ENCODE measurements at regions not wholly inside any gene's neighbourhood (a gene's known extent, or its start where the extent isn't known, plus 50 kb on each side); places are given as distances from the start of the nearest gene placed in this dataset.

DNA sequence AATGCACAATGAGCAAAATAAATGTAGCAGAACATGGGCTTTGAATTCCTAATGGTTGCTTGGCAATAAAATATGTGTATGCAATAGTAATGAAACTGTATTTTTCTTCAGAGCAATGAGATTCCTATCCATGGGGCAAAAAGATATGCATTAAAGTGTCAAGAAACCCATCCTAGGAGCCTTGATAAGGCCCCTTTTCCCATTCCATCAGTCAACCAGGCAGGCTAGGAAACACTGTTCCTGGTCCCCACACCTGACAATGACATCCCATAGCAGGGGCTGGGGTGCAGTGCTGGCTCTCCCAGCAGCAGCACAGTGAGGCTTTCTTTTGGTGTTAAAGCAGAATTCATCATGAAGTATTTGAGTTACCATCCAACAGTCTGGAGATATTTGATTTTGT is 113.3 kb upstream of the AGTR1 start:
- TF ChIP-seq, protein P1, sequence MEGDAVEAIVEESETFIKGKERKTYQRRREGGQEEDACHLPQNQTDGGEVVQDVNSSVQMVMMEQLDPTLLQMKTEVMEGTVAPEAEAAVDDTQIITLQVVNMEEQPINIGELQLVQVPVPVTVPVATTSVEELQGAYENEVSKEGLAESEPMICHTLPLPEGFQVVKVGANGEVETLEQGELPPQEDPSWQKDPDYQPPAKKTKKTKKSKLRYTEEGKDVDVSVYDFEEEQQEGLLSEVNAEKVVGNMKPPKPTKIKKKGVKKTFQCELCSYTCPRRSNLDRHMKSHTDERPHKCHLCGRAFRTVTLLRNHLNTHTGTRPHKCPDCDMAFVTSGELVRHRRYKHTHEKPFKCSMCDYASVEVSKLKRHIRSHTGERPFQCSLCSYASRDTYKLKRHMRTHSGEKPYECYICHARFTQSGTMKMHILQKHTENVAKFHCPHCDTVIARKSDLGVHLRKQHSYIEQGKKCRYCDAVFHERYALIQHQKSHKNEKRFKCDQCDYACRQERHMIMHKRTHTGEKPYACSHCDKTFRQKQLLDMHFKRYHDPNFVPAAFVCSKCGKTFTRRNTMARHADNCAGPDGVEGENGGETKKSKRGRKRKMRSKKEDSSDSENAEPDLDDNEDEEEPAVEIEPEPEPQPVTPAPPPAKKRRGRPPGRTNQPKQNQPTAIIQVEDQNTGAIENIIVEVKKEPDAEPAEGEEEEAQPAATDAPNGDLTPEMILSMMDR (IDR thresholded peaks at IDR 0.05): no peak
- TF ChIP-seq MYC (IDR thresholded peaks at IDR 0.05; ENCODE audit: borderline replicate concordance, low read length) (no peak), POLR2A (IDR thresholded peaks at IDR 0.05; ENCODE audit: low read length) (no peak), ZSCAN20 (CRISPR knock-in tag; IDR thresholded peaks at IDR 0.05) (no peak), HOXA7 (CRISPR knock-in tag; IDR thresholded peaks at IDR 0.05) (no peak), FOSL2 (IDR thresholded peaks at IDR 0.05) (no peak), FOSL2 (CRISPR knock-in tag; IDR thresholded peaks at IDR 0.05) (no peak), RNF2 (IDR thresholded peaks at IDR 0.05; ENCODE audit: borderline replicate concordance, low read depth) (no peak), SMC3 (IDR thresholded peaks at IDR 0.05) (no peak), ZC3H11A (IDR thresholded peaks at IDR 0.05) (no peak), CHD2 (IDR thresholded peaks at IDR 0.05; ENCODE audit: low read length, partially characterized antibody) (no peak)
- TF ChIP-seq, protein P2, sequence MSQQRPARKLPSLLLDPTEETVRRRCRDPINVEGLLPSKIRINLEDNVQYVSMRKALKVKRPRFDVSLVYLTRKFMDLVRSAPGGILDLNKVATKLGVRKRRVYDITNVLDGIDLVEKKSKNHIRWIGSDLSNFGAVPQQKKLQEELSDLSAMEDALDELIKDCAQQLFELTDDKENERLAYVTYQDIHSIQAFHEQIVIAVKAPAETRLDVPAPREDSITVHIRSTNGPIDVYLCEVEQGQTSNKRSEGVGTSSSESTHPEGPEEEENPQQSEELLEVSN (IDR thresholded peaks at IDR 0.05; ENCODE audit: borderline replicate concordance, low read depth): no peak
